ENCODE measurements at regions not wholly inside any gene's neighbourhood (a gene's known extent, or its start where the extent isn't known, plus 50 kb on each side); places are given as distances from the start of the nearest gene placed in this dataset.

GRCh38 chr16:52727849-52728248, 180.9 kb upstream of the TOX3 start:
- Histone ChIP-seq H3K36me3 (ENCODE audit: control insufficient read depth, insufficient read depth, low read length, severe bottlenecking) (no peaks in the 10 kb centered on the region), H3K9ac (ENCODE audit: low read length) (no peak overlapping the region), H3K9me3 (ENCODE audit: control insufficient read depth, low read length) (no peaks in the 10 kb centered on the region), H3K4me1 (ENCODE audit: control insufficient read depth, insufficient read depth, low read length) (peaks cover 4% of the 10 kb centered on the region), H3K27me3 (replicated peaks; ENCODE audit: control insufficient read depth, insufficient read depth, low read length) (no peaks in the 10 kb centered on the region), H3K4me3 (ENCODE audit: low read length) (peak overlapping the region; percentile 39)
- DNase-seq (ENCODE audit: low read depth), result no peak

GRCh38 chr16:52727441-52727840, 180.5 kb upstream of the TOX3 start:
- no peaks in the 10 kb centered on the region for H3K27me3 ChIP-seq (replicated peaks; ENCODE audit: control insufficient read depth, insufficient read depth, low read length)
- DNase-seq (ENCODE audit: low read depth), result no peak
- H3K4me1 ChIP-seq (ENCODE audit: control insufficient read depth, insufficient read depth, low read length), result peaks cover 4% of the 10 kb centered on the region
- H3K4me3 ChIP-seq (ENCODE audit: low read length), result peak overlapping the region; percentile 39
- no peaks in the 10 kb centered on the region for H3K36me3 ChIP-seq (ENCODE audit: control insufficient read depth, insufficient read depth, low read length, severe bottlenecking)
- H3K9me3 ChIP-seq (ENCODE audit: control insufficient read depth, low read length), result no peaks in the 10 kb centered on the region
- H3K9ac ChIP-seq (ENCODE audit: low read length), result no peak overlapping the region

- no peaks in the 10 kb centered on the region for H3K36me3 ChIP-seq (ENCODE audit: control insufficient read depth, insufficient read depth, low read length, severe bottlenecking)
- no peaks in the 10 kb centered on the region for H3K27me3 ChIP-seq (replicated peaks; ENCODE audit: control insufficient read depth, insufficient read depth, low read length)
- no peak overlapping the region for H3K4me3 ChIP-seq (ENCODE audit: low read length)
- no peak overlapping the region for H3K9ac ChIP-seq (ENCODE audit: low read length)
- no peaks in the 10 kb centered on the region for H3K9me3 ChIP-seq (ENCODE audit: control insufficient read depth, low read length)
- DNase-seq (ENCODE audit: low read depth), result no peak
- peaks cover 4% of the 10 kb centered on the region for H3K4me1 ChIP-seq (ENCODE audit: control insufficient read depth, insufficient read depth, low read length)
Observed at GRCh38 chr16:52725461-52725860, 178.5 kb upstream of the TOX3 start.

GRCh38 chr16:52725043-52725442, 178.1 kb upstream of the TOX3 start:
- no peak overlapping the region for H3K4me3 ChIP-seq (ENCODE audit: low read length)
- H3K9me3 ChIP-seq (ENCODE audit: control insufficient read depth, low read length), result no peaks in the 10 kb centered on the region
- no peaks in the 10 kb centered on the region for H3K27me3 ChIP-seq (replicated peaks; ENCODE audit: control insufficient read depth, insufficient read depth, low read length)
- DNase-seq (ENCODE audit: low read depth), result no peak
- H3K4me1 ChIP-seq (ENCODE audit: control insufficient read depth, insufficient read depth, low read length), result peaks cover 4% of the 10 kb centered on the region
- H3K9ac ChIP-seq (ENCODE audit: low read length), result no peak overlapping the region
- no peaks in the 10 kb centered on the region for H3K36me3 ChIP-seq (ENCODE audit: control insufficient read depth, insufficient read depth, low read length, severe bottlenecking)

DNA sequence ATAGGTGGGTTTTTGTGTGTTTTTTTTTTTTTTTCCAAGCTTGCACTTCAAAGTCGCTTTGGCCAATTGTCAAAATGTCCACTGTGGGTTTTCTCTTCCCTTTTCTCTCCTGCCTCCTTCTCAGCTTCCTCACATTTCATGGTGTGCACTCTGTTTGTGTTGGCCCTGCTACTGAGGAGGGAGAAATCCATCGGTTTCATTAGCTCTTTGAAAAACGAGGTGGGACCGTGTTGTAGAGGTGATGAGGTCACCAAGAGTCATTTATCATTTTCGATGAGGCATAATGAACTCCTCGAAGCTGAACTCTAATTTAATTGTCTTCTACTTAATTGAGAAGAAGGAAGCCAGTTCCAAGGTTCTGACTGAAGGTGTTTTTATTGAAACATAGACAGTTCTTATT, 174.4 kb upstream of the TOX3 start:
- H3K9me3 ChIP-seq (ENCODE audit: control insufficient read depth, low read length), result no peaks in the 10 kb centered on the region
- no peak overlapping the region for H3K9ac ChIP-seq (ENCODE audit: low read length)
- no peak for DNase-seq (ENCODE audit: low read depth)
- H3K36me3 ChIP-seq (ENCODE audit: control insufficient read depth, insufficient read depth, low read length, severe bottlenecking), result no peaks in the 10 kb centered on the region
- no peak overlapping the region for H3K4me3 ChIP-seq (ENCODE audit: low read length)
- H3K27me3 ChIP-seq (replicated peaks; ENCODE audit: control insufficient read depth, insufficient read depth, low read length), result no peaks in the 10 kb centered on the region
- H3K4me1 ChIP-seq (ENCODE audit: control insufficient read depth, insufficient read depth, low read length), result no peaks in the 10 kb centered on the region

- Histone ChIP-seq H3K4me3 (ENCODE audit: low read length) (no peak overlapping the region), H3K9ac (ENCODE audit: low read length) (no peak overlapping the region), H3K36me3 (ENCODE audit: control insufficient read depth, insufficient read depth, low read length, severe bottlenecking) (no peaks in the 10 kb centered on the region), H3K9me3 (ENCODE audit: control insufficient read depth, low read length) (no peaks in the 10 kb centered on the region), H3K27me3 (replicated peaks; ENCODE audit: control insufficient read depth, insufficient read depth, low read length) (no peaks in the 10 kb centered on the region), H3K4me1 (ENCODE audit: control insufficient read depth, insufficient read depth, low read length) (no peaks in the 10 kb centered on the region)
- DNase-seq (ENCODE audit: low read depth), result no peak
Observed at GRCh38 chr16:52718046-52718445, 171.1 kb upstream of the TOX3 start.

- Histone ChIP-seq H3K4me1 (ENCODE audit: control insufficient read depth, insufficient read depth, low read length) (no peaks in the 10 kb centered on the region), H3K27me3 (replicated peaks; ENCODE audit: control insufficient read depth, insufficient read depth, low read length) (no peaks in the 10 kb centered on the region)
- DNase-seq (ENCODE audit: low read depth), result no peak
Observed at GRCh38 chr16:52713740-52714139, 166.8 kb upstream of the TOX3 start.

GRCh38 chr16:52709306-52709705, 162.4 kb upstream of the TOX3 start:
- DNase-seq (ENCODE audit: low read depth), result no peak
- H3K9ac ChIP-seq (ENCODE audit: low read length), result no peak overlapping the region
- H3K4me1 ChIP-seq (ENCODE audit: control insufficient read depth, insufficient read depth, low read length), result no peaks in the 10 kb centered on the region
- no peaks in the 10 kb centered on the region for H3K36me3 ChIP-seq (ENCODE audit: control insufficient read depth, insufficient read depth, low read length, severe bottlenecking)
- no peaks in the 10 kb centered on the region for H3K9me3 ChIP-seq (ENCODE audit: control insufficient read depth, low read length)
- H3K27me3 ChIP-seq (replicated peaks; ENCODE audit: control insufficient read depth, insufficient read depth, low read length), result no peaks in the 10 kb centered on the region
- no peak overlapping the region for H3K4me3 ChIP-seq (ENCODE audit: low read length)

More at GRCh38 chr16:52713740-52714139, 166.8 kb upstream of the TOX3 start:
- H3K4me3 ChIP-seq (ENCODE audit: low read length), result no peak overlapping the region
- no peak overlapping the region for H3K9ac ChIP-seq (ENCODE audit: low read length)
- H3K9me3 ChIP-seq (ENCODE audit: control insufficient read depth, low read length), result no peaks in the 10 kb centered on the region
- no peaks in the 10 kb centered on the region for H3K36me3 ChIP-seq (ENCODE audit: control insufficient read depth, insufficient read depth, low read length, severe bottlenecking)

DNA sequence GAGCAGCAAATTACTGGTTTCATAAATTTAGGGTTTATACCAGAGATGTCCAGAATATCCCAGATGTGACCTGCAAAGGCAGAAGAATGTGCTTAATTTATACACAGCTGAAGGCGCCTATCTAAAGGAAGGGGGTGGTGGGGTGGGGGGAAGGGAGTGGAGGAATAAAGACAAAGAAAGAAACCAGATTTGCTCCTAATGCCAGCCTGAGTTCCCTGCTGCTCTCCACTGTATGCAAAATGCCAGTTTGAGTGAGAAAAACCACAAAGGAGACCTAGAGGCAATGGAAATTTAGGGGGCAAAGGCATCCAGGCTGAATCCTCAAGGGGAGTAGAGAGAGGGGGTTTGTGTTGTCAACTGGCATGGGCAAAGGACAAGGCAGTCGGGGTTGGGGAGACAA, 161.5 kb upstream of the TOX3 start:
- no peaks in the 10 kb centered on the region for H3K9me3 ChIP-seq (ENCODE audit: control insufficient read depth, low read length)
- no peaks in the 10 kb centered on the region for H3K4me1 ChIP-seq (ENCODE audit: control insufficient read depth, insufficient read depth, low read length)
- H3K36me3 ChIP-seq (ENCODE audit: control insufficient read depth, insufficient read depth, low read length, severe bottlenecking), result no peaks in the 10 kb centered on the region
- no peaks in the 10 kb centered on the region for H3K27me3 ChIP-seq (replicated peaks; ENCODE audit: control insufficient read depth, insufficient read depth, low read length)
- no peak for DNase-seq (ENCODE audit: low read depth)
- no peak overlapping the region for H3K9ac ChIP-seq (ENCODE audit: low read length)
- H3K4me3 ChIP-seq (ENCODE audit: low read length), result no peak overlapping the region

DNA sequence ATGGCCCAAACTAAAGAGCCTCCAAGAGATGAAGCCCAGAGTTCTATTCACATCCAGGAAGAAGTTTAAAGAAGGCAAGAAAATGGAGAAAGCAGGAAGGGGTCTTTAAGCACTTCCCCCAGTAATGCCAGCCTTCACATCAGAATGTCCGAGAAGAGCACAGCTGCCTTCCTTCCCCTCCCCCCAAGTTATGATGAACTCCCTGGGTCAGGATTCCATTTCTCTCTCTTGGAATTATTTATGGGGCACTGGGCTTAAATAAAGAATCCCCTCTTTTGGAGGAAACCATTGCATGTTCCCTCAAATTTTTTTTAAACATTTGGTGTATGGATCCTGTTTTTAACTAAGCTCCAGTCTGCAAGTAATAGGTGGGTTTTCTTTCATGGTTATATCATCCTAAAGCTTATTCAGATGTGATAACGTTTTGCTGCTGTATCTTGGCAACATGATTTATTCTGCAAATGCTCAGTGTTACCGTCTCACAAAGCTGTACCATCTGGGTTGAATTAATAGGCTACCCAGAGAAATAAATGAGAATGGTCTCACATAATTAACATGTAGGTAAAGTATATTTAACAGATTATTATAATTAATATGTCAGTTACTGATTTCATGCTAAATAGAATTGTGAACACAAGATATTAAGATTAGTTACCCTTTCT, 160.9 kb upstream of the TOX3 start:
- H3K4me1 ChIP-seq (ENCODE audit: control insufficient read depth, insufficient read depth, low read length), result no peaks in the 10 kb centered on the region
- H3K27me3 ChIP-seq (replicated peaks; ENCODE audit: control insufficient read depth, insufficient read depth, low read length), result no peaks in the 10 kb centered on the region
- H3K9ac ChIP-seq (ENCODE audit: low read length), result no peak overlapping the region
- H3K36me3 ChIP-seq (ENCODE audit: control insufficient read depth, insufficient read depth, low read length, severe bottlenecking), result no peaks in the 10 kb centered on the region
- H3K4me3 ChIP-seq (ENCODE audit: low read length), result no peak overlapping the region
- no peaks in the 10 kb centered on the region for H3K9me3 ChIP-seq (ENCODE audit: control insufficient read depth, low read length)
- no peak for DNase-seq (ENCODE audit: low read depth)

GRCh38 chr16:52705122-52705521, 158.2 kb upstream of the TOX3 start:
- Histone ChIP-seq H3K4me3 (ENCODE audit: low read length) (no peak overlapping the region), H3K36me3 (ENCODE audit: control insufficient read depth, insufficient read depth, low read length, severe bottlenecking) (no peaks in the 10 kb centered on the region), H3K9ac (ENCODE audit: low read length) (no peak overlapping the region), H3K4me1 (ENCODE audit: control insufficient read depth, insufficient read depth, low read length) (no peaks in the 10 kb centered on the region), H3K27me3 (replicated peaks; ENCODE audit: control insufficient read depth, insufficient read depth, low read length) (no peaks in the 10 kb centered on the region), H3K9me3 (ENCODE audit: control insufficient read depth, low read length) (no peaks in the 10 kb centered on the region)
- no peak for DNase-seq (ENCODE audit: low read depth)

DNA sequence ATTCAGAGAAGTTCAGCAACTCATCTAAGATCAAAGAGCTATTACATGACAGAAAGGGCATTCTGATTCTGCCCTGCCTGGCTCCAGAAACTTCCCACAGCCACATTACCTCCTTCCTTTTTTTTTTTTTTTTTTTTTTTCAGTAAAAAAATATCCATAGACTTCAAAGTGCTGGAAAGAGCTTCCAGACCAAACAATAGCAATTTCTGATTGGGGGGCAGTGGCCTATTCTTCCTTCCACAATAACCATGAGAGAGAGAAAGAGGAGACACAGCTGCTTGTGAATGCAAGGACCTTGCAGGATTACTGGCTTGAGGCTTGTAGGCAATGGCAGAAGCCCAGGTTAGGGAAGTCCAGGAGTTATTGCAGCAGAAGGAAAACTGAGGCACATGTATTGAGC, 151.0 kb upstream of the TOX3 start:
- H3K36me3 ChIP-seq (ENCODE audit: control insufficient read depth, insufficient read depth, low read length, severe bottlenecking), result no peaks in the 10 kb centered on the region
- H3K9me3 ChIP-seq (ENCODE audit: control insufficient read depth, low read length), result no peaks in the 10 kb centered on the region
- H3K4me3 ChIP-seq (ENCODE audit: low read length), result no peak overlapping the region
- H3K27me3 ChIP-seq (replicated peaks; ENCODE audit: control insufficient read depth, insufficient read depth, low read length), result no peaks in the 10 kb centered on the region
- H3K4me1 ChIP-seq (ENCODE audit: control insufficient read depth, insufficient read depth, low read length), result no peaks in the 10 kb centered on the region
- DNase-seq (ENCODE audit: low read depth), result no peak
- no peak overlapping the region for H3K9ac ChIP-seq (ENCODE audit: low read length)
